ENCODE measurements at regions not wholly inside any gene's neighbourhood (a gene's known extent, or its start where the extent isn't known, plus 50 kb on each side); places are given as distances from the start of the nearest gene placed in this dataset.

GRCh38 chr2:167787021-167787420 is 460.4 kb downstream of the STK39 start (continued):
- no peak for TF ChIP-seq CHD7 (IDR thresholded peaks at IDR 0.05; ENCODE audit: insufficient replicate concordance, low read length)
- TF ChIP-seq POLR2A (IDR thresholded peaks at IDR 0.05; ENCODE audit: control extremely low read depth in 1 of 2, low read depth in 2 of 2, low read length in 2 of 2): no peak
- TF ChIP-seq CREB1 (IDR thresholded peaks at IDR 0.05): no peak
- TF ChIP-seq E2F6 (IDR thresholded peaks at IDR 0.05): no peak
- no peak for TF ChIP-seq CEBPB (IDR thresholded peaks at IDR 0.05; ENCODE audit: low read depth, low read length)
- TF ChIP-seq ATF3 (IDR thresholded peaks at IDR 0.05; ENCODE audit: insufficient read depth, low read depth, low read length): no peak
- TF ChIP-seq ASH2L (IDR thresholded peaks at IDR 0.05; ENCODE audit: low read length): no peak
- TF ChIP-seq CBX5 (IDR thresholded peaks at IDR 0.05; ENCODE audit: low read depth, low read length): no peak
- no peak for TF ChIP-seq BRCA1 (IDR thresholded peaks at IDR 0.05; ENCODE audit: low read depth, low read length)
- no peak for TF ChIP-seq GABPA (IDR thresholded peaks at IDR 0.05; ENCODE audit: borderline replicate concordance, insufficient read depth, low read length)
- no peak for TF ChIP-seq NRF1 (IDR thresholded peaks at IDR 0.05; ENCODE audit: low read depth, low read length)
- no peak for TF ChIP-seq NANOG (IDR thresholded peaks at IDR 0.05; ENCODE audit: insufficient read depth, low read depth, low read length, poor library complexity, severe bottlenecking)
